RWPE1 (cell line): ENCODE measurements at regions not wholly inside any gene's neighbourhood (a gene's known extent, or its start where the extent isn't known, plus 50 kb on each side); places are given as distances from the start of the nearest gene placed in this dataset.

Experiments
- CTCF ChIA-PET: fragments of 350-600 bp; sonication (Branson Sonifier 250); formaldehyde crosslinking; extraction: SDS; loops from one replicate; lab custom pipeline; 2021; lab: Yijun Ruan, JAX
- POLR2A ChIA-PET: fragments of 400-600 bp; formaldehyde crosslinking; extraction: SDS; loops from one replicate; lab custom pipeline; 2020; ENCODE audit warnings: antibody characterized with exemption; ENCODE audit not compliant: low non-redundant PET; lab: Yijun Ruan, JAX
- DNase-seq: peaks from one replicate; pipeline ENCODE4 v3.0.0; 2012; ENCODE audit warnings: low spot score
- H3K27ac ChIP-seq: fragments of 450-650 bp; 2 replicates; pipeline ENCODE4 v1.5.1; 2017
- TF ChIP-seq, protein P1 (sequence below): fragments of 450-650 bp; conservative IDR thresholded peaks from 2 replicates; pipeline ENCODE4 v1.5.1; 2017; ENCODE audit warnings: low read depth, mild to moderate bottlenecking

DNA sequence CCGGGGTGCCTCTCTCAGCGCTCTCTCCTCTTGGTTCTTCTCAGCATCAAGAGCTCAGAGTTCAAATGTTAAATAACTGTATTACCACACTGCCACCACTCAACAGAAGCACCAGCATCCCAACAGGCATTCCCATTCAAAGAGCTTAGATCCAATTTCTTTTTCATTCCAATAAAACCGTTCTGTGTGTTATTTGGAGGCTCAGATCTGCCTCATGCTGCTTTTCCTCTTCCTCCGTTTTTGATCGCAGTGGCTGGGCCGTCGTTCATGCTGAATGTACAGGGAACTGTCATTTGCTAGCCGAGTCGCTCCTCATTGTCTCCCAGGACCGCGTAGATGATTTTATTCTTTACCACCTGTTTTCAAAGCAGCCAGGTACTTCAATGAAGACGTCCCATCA is 798.9 kb upstream of the SALL3 start:
- ChIA-PET POLR2A (no interaction called here), CTCF (no interaction called here)
- TF ChIP-seq, protein P1, sequence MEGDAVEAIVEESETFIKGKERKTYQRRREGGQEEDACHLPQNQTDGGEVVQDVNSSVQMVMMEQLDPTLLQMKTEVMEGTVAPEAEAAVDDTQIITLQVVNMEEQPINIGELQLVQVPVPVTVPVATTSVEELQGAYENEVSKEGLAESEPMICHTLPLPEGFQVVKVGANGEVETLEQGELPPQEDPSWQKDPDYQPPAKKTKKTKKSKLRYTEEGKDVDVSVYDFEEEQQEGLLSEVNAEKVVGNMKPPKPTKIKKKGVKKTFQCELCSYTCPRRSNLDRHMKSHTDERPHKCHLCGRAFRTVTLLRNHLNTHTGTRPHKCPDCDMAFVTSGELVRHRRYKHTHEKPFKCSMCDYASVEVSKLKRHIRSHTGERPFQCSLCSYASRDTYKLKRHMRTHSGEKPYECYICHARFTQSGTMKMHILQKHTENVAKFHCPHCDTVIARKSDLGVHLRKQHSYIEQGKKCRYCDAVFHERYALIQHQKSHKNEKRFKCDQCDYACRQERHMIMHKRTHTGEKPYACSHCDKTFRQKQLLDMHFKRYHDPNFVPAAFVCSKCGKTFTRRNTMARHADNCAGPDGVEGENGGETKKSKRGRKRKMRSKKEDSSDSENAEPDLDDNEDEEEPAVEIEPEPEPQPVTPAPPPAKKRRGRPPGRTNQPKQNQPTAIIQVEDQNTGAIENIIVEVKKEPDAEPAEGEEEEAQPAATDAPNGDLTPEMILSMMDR, result no peak
- no peak overlapping the region for H3K27ac ChIP-seq
- no peak for DNase-seq

DNA sequence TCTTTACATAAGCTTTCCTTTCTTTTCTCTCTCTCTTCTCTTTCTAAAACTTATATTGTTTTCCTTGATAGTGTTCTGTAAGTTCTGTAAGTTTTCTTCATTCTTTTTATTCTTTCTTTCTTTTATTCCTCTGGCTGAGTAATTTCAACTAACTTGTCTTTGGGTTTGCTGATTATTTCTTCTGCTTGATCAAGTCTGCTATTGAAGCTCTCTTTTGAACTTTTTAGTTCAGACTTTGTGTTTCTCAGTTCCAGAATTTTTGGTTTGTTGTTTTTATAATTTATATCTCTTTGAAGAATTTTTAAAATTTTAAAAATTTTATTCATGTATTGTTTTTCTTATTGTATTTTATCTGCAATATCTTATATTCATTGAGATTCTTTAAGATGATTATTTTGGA is 795.8 kb upstream of the SALL3 start:
- TF ChIP-seq, protein P1, result no peak
- H3K27ac ChIP-seq, result no peak overlapping the region
- POLR2A ChIA-PET, result no interaction called here
- CTCF ChIA-PET, result no interaction called here
- DNase-seq, result no peak

DNA sequence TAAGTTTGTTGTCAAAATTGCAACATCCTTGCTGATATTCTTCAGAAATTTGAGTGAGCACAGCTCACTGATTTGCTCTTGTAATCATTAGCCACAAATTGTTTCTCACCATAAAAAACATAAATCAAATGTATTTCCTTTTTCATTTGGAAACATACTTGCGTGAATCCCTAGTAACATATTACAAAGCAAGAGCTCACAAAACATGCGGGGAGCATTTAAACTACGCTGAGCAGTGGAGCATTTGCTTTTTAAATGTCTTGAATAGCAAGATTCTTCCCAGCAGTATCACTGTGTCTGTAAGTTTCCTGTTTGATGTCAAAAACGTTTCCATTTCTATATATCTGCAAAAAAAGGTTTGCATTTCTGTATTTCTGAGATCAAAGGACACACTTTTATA is 788.3 kb upstream of the SALL3 start:
- CTCF ChIA-PET, result no interaction called here
- no peak for DNase-seq
- TF ChIP-seq, protein P1, result no peak
- no peak overlapping the region for H3K27ac ChIP-seq
- POLR2A ChIA-PET, result no interaction called here

DNA sequence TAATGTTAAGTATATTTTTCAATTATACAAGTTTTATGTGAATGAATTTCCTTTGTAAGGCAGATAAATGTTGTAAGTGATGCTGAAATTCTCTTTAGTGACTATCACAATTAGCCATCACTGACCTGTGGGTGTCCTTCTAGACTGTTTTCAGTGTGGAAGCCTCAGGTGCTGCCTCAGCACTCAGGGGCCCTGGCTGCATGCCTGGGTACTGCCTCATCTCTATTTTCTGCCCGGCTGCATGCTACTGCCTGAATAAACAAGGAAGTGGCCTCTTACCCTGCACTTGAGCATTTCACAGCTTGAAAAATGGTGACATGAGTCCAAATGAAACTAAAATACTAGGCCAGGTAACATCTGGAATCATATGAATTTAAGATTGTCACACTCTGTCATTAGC is 787.6 kb upstream of the SALL3 start:
- CTCF ChIA-PET, result no interaction called here
- H3K27ac ChIP-seq, result no peak overlapping the region
- TF ChIP-seq, protein P1, result no peak
- no peak for DNase-seq
- POLR2A ChIA-PET, result no interaction called here

DNA sequence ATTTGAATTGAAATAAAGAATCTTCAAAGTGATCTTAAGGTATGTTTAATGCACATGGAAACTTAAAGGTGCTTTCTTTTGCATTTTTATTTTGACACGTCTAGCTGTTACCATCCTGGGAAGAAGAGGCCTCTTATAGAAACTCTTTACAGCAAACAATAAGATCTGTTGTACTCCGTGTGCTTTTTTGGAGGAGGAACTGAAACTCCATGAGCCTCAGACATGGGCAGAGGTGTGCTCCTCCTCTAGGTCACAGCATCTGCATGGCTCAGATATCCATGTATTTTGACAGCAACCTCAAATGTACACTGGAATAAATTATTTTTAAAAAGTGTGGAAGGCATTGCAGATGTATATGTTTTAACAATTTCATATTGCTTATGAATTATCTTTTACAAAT is 783.3 kb upstream of the SALL3 start:
- H3K27ac ChIP-seq, result no peak overlapping the region
- CTCF ChIA-PET, result interaction anchor here (0.6 kb wide), 2 partner anchors 724 to 1069 kb away, joined by 3 to 4 read pairs; no protein-coding TSS in a partner anchor
- no peak for DNase-seq
- POLR2A ChIA-PET, result no interaction called here
- TF ChIP-seq, protein P1, result no peak

DNA sequence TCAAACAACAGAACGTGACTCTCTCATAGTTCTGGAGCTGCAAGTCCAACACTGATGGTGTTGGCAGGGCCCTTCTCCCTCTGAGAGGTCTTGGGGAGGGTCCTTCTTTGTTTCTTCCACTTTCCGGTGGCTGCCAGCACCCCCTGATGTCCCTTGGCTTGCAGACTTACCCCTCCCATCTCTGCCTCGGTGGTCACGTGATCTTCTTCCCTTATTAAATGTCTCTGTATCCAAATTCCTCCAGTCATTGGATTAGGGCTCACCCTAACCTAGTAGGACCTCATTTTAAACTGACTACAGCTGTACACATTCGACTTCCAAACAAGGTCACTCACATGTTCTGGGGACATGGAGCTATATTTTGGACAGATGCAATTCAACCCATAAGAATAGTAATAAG is 780.6 kb upstream of the SALL3 start:
- TF ChIP-seq, protein P1, result no peak
- no peak overlapping the region for H3K27ac ChIP-seq
- CTCF ChIA-PET, result no interaction called here
- POLR2A ChIA-PET, result no interaction called here
- DNase-seq, result no peak

DNA sequence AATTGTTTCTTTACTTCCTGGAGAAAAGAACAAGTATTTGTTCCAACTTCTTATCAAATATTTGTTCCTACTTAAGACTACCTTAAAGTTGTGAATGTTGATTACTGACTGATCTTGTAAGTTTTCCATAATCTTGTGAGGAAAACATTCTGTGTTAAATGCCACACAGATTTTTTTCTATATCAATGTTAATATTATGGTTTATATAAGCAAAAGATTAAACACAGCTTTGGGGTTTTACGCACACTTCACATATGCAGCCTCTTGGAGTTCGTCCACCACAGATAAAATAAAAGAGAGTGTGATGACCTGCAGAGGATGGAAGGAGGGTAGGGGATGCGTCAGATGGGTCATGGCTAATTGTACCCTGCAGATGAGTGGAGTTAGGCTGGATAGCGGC is 780.0 kb upstream of the SALL3 start:
- POLR2A ChIA-PET, result no interaction called here
- DNase-seq, result no peak
- CTCF ChIA-PET, result interaction anchor here (0.7 kb wide), 1 partner anchor 383 kb away, joined by 3 read pairs; no protein-coding TSS in a partner anchor
- no peak overlapping the region for H3K27ac ChIP-seq
- TF ChIP-seq, protein P1, result no peak
